ENCODE measurements at regions not wholly inside any gene's neighbourhood (a gene's known extent, or its start where the extent isn't known, plus 50 kb on each side); places are given as distances from the start of the nearest gene placed in this dataset.
"Not testable (repeated sequence)": the region's sequence is repeated elsewhere in the genome, so short reads cannot be mapped to it uniquely, and the experiment has no call there.

GRCh38 chr4:187480146-187481145 is 515.1 kb upstream of the ZFP42 start:
- Histone ChIP-seq H3K4me3 (ENCODE audit: low read depth, low read length) (no peak overlapping the region), H3K27ac (ENCODE audit: low read depth) (no peak overlapping the region), H3K36me3 (ENCODE audit: insufficient read depth) (no peaks in the 10 kb centered on the region), H3K4me1 (ENCODE audit: insufficient read depth) (no peaks in the 10 kb centered on the region)
- DNase-seq (ENCODE audit: extremely low spot score) = no peak
- WGBS = 50% methylated on average over 9 of the region's 9 CpGs

GRCh38 chr4:187484186-187484585 is 511.4 kb upstream of the ZFP42 start:
- no peak overlapping the region for H3K4me3 ChIP-seq (ENCODE audit: low read depth, low read length)
- H3K36me3 ChIP-seq (ENCODE audit: insufficient read depth) = no peaks in the 10 kb centered on the region
- DNase-seq (ENCODE audit: extremely low spot score) = no peak
- 87% methylated on average over 6 of the region's 6 CpGs for WGBS
- no peak overlapping the region for H3K27ac ChIP-seq (ENCODE audit: low read depth)
- no peaks in the 10 kb centered on the region for H3K4me1 ChIP-seq (ENCODE audit: insufficient read depth)

DNA sequence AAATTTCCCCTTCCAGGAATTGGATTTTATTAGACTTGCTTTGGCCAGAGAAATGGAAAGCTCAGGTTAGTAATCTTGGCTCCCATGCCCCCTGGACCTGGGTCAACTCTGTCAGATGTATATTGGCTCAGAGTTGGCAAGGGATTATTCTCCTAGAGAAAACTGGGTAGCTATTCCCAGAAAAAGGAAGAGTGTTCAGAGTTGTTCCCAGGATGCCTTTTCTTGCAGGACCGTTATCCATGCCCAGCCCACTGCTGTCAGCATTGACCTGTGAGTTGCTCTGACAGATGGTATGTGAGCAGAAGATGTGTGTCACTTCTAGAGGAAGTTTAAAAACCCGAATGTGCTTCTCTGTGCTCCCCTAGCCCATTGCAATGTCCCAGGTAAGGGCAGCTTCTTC is 509.9 kb upstream of the ZFP42 start:
- H3K27ac ChIP-seq (ENCODE audit: low read depth) = no peak overlapping the region
- H3K36me3 ChIP-seq (ENCODE audit: insufficient read depth) = no peaks in the 10 kb centered on the region
- no peak for DNase-seq (ENCODE audit: extremely low spot score)
- WGBS = 72% methylated on average over 2 of the region's 2 CpGs
- no peaks in the 10 kb centered on the region for H3K4me1 ChIP-seq (ENCODE audit: insufficient read depth)
- H3K4me3 ChIP-seq (ENCODE audit: low read depth, low read length) = no peak overlapping the region

GRCh38 chr4:187491286-187491685 is 504.3 kb upstream of the ZFP42 start:
- Histone ChIP-seq H3K27ac (ENCODE audit: low read depth) (no peak overlapping the region), H3K4me1 (ENCODE audit: insufficient read depth) (no peaks in the 10 kb centered on the region), H3K36me3 (ENCODE audit: insufficient read depth) (no peaks in the 10 kb centered on the region), H3K4me3 (ENCODE audit: low read depth, low read length) (no peak overlapping the region)
- WGBS = 80% methylated on average over 5 of the region's 5 CpGs
- DNase-seq (ENCODE audit: extremely low spot score) = no peak

GRCh38 chr4:187491959-187492358 is 503.6 kb upstream of the ZFP42 start:
- WGBS = 84% methylated on average over 2 of the region's 2 CpGs
- H3K4me3 ChIP-seq (ENCODE audit: low read depth, low read length) = no peak overlapping the region
- DNase-seq (ENCODE audit: extremely low spot score) = no peak

GRCh38 chr4:187493661-187494060 is 501.9 kb upstream of the ZFP42 start:
- no peak overlapping the region for H3K4me3 ChIP-seq (ENCODE audit: low read depth, low read length)
- DNase-seq (ENCODE audit: extremely low spot score) = no peak
- no peak overlapping the region for H3K27ac ChIP-seq (ENCODE audit: low read depth)
- no peaks in the 10 kb centered on the region for H3K4me1 ChIP-seq (ENCODE audit: insufficient read depth)
- no peaks in the 10 kb centered on the region for H3K36me3 ChIP-seq (ENCODE audit: insufficient read depth)

More at GRCh38 chr4:187491959-187492358, 503.6 kb upstream of the ZFP42 start:
- Histone ChIP-seq H3K4me1 (ENCODE audit: insufficient read depth) (no peaks in the 10 kb centered on the region), H3K27ac (ENCODE audit: low read depth) (no peak overlapping the region), H3K36me3 (ENCODE audit: insufficient read depth) (no peaks in the 10 kb centered on the region)

- Histone ChIP-seq H3K27ac (ENCODE audit: low read depth) (no peak overlapping the region), H3K4me3 (ENCODE audit: low read depth, low read length) (no peak overlapping the region), H3K36me3 (ENCODE audit: insufficient read depth) (no peaks in the 10 kb centered on the region), H3K4me1 (ENCODE audit: insufficient read depth) (no peaks in the 10 kb centered on the region)
- WGBS = 87% methylated on average over 4 of the region's 4 CpGs
- peak; percentile 11 for DNase-seq (ENCODE audit: extremely low spot score)
Measured at GRCh38 chr4:187499956-187500355, 495.6 kb upstream of the ZFP42 start.

- DNase-seq (ENCODE audit: extremely low spot score) = no peak
- WGBS = 89% methylated on average over 1 of the region's 1 CpG
- H3K4me3 ChIP-seq (ENCODE audit: low read depth, low read length) = no peak overlapping the region
- no peak overlapping the region for H3K27ac ChIP-seq (ENCODE audit: low read depth)
- H3K36me3 ChIP-seq (ENCODE audit: insufficient read depth) = no peaks in the 10 kb centered on the region
- no peaks in the 10 kb centered on the region for H3K4me1 ChIP-seq (ENCODE audit: insufficient read depth)
Measured at GRCh38 chr4:187500796-187501195, 494.8 kb upstream of the ZFP42 start.

- Histone ChIP-seq H3K36me3 (ENCODE audit: insufficient read depth) (no peaks in the 10 kb centered on the region), H3K4me3 (ENCODE audit: low read depth, low read length) (no peak overlapping the region), H3K27ac (ENCODE audit: low read depth) (no peak overlapping the region), H3K4me1 (ENCODE audit: insufficient read depth) (no peaks in the 10 kb centered on the region)
- no peak for DNase-seq (ENCODE audit: extremely low spot score)
- 82% methylated on average over 8 of the region's 8 CpGs for WGBS
Measured at GRCh38 chr4:187501731-187502130, 493.8 kb upstream of the ZFP42 start.

GRCh38 chr4:187504974-187505797 is 490.4 kb upstream of the ZFP42 start:
- no peak for DNase-seq (ENCODE audit: extremely low spot score)
- 92% methylated on average over 55 of the region's 55 CpGs for WGBS
- H3K4me1 ChIP-seq (ENCODE audit: insufficient read depth) = no peaks in the 10 kb centered on the region
- H3K4me3 ChIP-seq (ENCODE audit: low read depth, low read length) = no peak overlapping the region
- no peak overlapping the region for H3K27ac ChIP-seq (ENCODE audit: low read depth)
- no peaks in the 10 kb centered on the region for H3K36me3 ChIP-seq (ENCODE audit: insufficient read depth)

- H3K27ac ChIP-seq (ENCODE audit: low read depth); H3K4me1 ChIP-seq (ENCODE audit: insufficient read depth); H3K36me3 ChIP-seq (ENCODE audit: insufficient read depth); DNase-seq (ENCODE audit: extremely low spot score); H3K4me3 ChIP-seq (ENCODE audit: low read depth, low read length): not testable (repeated sequence)
- 98% methylated on average over 18 of the region's 23 CpGs for WGBS
Measured at GRCh38 chr4:187505798-187506141, 489.8 kb upstream of the ZFP42 start.

- Histone ChIP-seq H3K4me3 (ENCODE audit: low read depth, low read length) (no peak overlapping the region), H3K4me1 (ENCODE audit: insufficient read depth) (no peaks in the 10 kb centered on the region), H3K27ac (ENCODE audit: low read depth) (no peak overlapping the region), H3K36me3 (ENCODE audit: insufficient read depth) (no peaks in the 10 kb centered on the region)
- 95% methylated on average over 1 of the region's 1 CpG for WGBS
- DNase-seq (ENCODE audit: extremely low spot score) = no peak
Measured at GRCh38 chr4:187516224-187516623, 479.3 kb upstream of the ZFP42 start.

- 79% methylated on average over 6 of the region's 6 CpGs for WGBS
- no peak for DNase-seq (ENCODE audit: extremely low spot score)
- H3K36me3 ChIP-seq (ENCODE audit: insufficient read depth) = no peaks in the 10 kb centered on the region
- no peak overlapping the region for H3K27ac ChIP-seq (ENCODE audit: low read depth)
- H3K4me3 ChIP-seq (ENCODE audit: low read depth, low read length) = no peak overlapping the region
- H3K4me1 ChIP-seq (ENCODE audit: insufficient read depth) = no peaks in the 10 kb centered on the region
Measured at GRCh38 chr4:187541666-187542065, 453.9 kb upstream of the ZFP42 start.

Data from urinary bladder (tissue), 3 donors.